HG02870 (cell line): ENCODE measurements at regions not wholly inside any gene's neighbourhood (a gene's known extent, or its start where the extent isn't known, plus 50 kb on each side); places are given as distances from the start of the nearest gene placed in this dataset.

ENCODE experiments used
- ATAC-seq: cut with Tn5 transposase; IDR thresholded peaks from one replicate; pipeline ENCODE4 v1.9.1; 2021; ENCODE audit warnings: mild to moderate bottlenecking, moderate library complexity; ENCODE audit not compliant: unreplicated experiment

- ATAC-seq, result no peak
Measured at GRCh38 chr5:173740400-173740799, 124.0 kb upstream of the BOD1 start.

GRCh38 chr5:173741087-173741486 lies 124.6 kb upstream of the BOD1 start:
- ATAC-seq, result no peak

- ATAC-seq, result peak; percentile 3
Measured at GRCh38 chr5:173741729-173742431, 125.4 kb upstream of the BOD1 start.

- ATAC-seq, result peak; percentile 73
Measured at GRCh38 chr5:173742432-173742816, 126.0 kb upstream of the BOD1 start.

GRCh38 chr5:173743641-173744343 lies 127.3 kb upstream of the BOD1 start:
- peak; percentile 42 for ATAC-seq

- ATAC-seq, result no peak
Measured at GRCh38 chr5:173744551-173744950, 128.1 kb upstream of the BOD1 start.

GRCh38 chr5:173745123-173745522 lies 128.7 kb upstream of the BOD1 start:
- ATAC-seq, result peak; percentile 46

- ATAC-seq, result no peak
Measured at GRCh38 chr5:173745557-173745956, 129.1 kb upstream of the BOD1 start.

GRCh38 chr5:173746047-173746646 lies 129.7 kb upstream of the BOD1 start:
- no peak for ATAC-seq

GRCh38 chr5:173747876-173748275 lies 131.4 kb upstream of the BOD1 start:
- ATAC-seq, result no peak

GRCh38 chr5:173750538-173751265 lies 134.3 kb upstream of the BOD1 start:
- ATAC-seq, result no peak

GRCh38 chr5:173751266-173751600 lies 134.8 kb upstream of the BOD1 start:
- no peak for ATAC-seq

GRCh38 chr5:173752653-173753052 lies 135.5 kb upstream of the CPEB4 start:
- no peak for ATAC-seq

GRCh38 chr5:173753307-173754168 lies 134.6 kb upstream of the CPEB4 start:
- no peak for ATAC-seq

- no peak for ATAC-seq
Measured at GRCh38 chr5:173755319-173755718, 132.8 kb upstream of the CPEB4 start.

GRCh38 chr5:173757403-173758209 lies 130.5 kb upstream of the CPEB4 start:
- no peak for ATAC-seq

GRCh38 chr5:173758676-173759075 lies 129.5 kb upstream of the CPEB4 start:
- no peak for ATAC-seq

GRCh38 chr5:173759691-173760090 lies 128.5 kb upstream of the CPEB4 start:
- ATAC-seq, result no peak

GRCh38 chr5:173760461-173761177 lies 127.5 kb upstream of the CPEB4 start:
- ATAC-seq, result no peak
